Thyroid gland (tissue), 4 donors: ENCODE measurements at regions not wholly inside any gene's neighbourhood (a gene's known extent, or its start where the extent isn't known, plus 50 kb on each side); places are given as distances from the start of the nearest gene placed in this dataset.
A peak's percentile ranks its signal among the peaks of the same experiment; 100 is the strongest.

Source experiments
- DNase-seq, 2 donors: peaks; one replicate each; pipeline ENCODE4 v3.0.0-alpha.2; 2019
- H3K27ac ChIP-seq, 3 donors: fragments of 200-600 bp; sonication (generic); 1 replicate in 2 of 3; 2 replicates in 1 of 3; pipeline ENCODE4 v1.5.1; 2016 to 2019; ENCODE audit warnings: mild to moderate bottlenecking in 1 of 3, moderate library complexity in 1 of 3
- H3K27me3 ChIP-seq: fragments of 200-600 bp; sonication (generic); one replicate; pipeline ENCODE4 v1.5.1; 2019
- H3K36me3 ChIP-seq, 2 donors: fragments of 200-600 bp; sonication (generic); one replicate each; pipeline ENCODE4 v1.5.1; 2016 to 2019
- H3K4me1 ChIP-seq, 2 donors: fragments of 200-600 bp; sonication (generic); one replicate each; pipeline ENCODE4 v1.5.1; 2017 to 2019
- H3K4me3 ChIP-seq, 3 donors: fragments of 200-600 bp; sonication (generic); replicated peaks in 1 of 3; 1 replicate in 2 of 3; 2 replicates in 1 of 3; pipeline ENCODE4 v1.5.1; 2016; ENCODE audit warnings: mild to moderate bottlenecking in 1 of 3
- H3K9me3 ChIP-seq: fragments of 200-600 bp; sonication (generic); one replicate; pipeline ENCODE4 v1.5.1; 2017
- CTCF ChIP-seq, 6 experiments: fragments of 200-600 bp in 3 of 6; fragments of 450-650 bp in 3 of 6; sonication (generic) in 3 of 6; IDR thresholded peaks; one replicate each; pipeline ENCODE4 v1.5.1; 2016 to 2019; ENCODE audit warnings: antibody characterized with exemption in 6 of 6, mild to moderate bottlenecking in 2 of 6, inconsistent platforms in 1 of 6, moderate library complexity in 1 of 6
- POLR2A ChIP-seq, 2 donors: fragments of 450-650 bp; IDR thresholded peaks; one replicate each; pipeline ENCODE4 v1.6.1; 2017; ENCODE audit warnings: antibody characterized with exemption in 2 of 2, mild to moderate bottlenecking in 2 of 2, moderate library complexity in 1 of 2
- WGBS, 2 donors: methylation state at CpG; one replicate each; pipeline ENCODE4 v1.1.5; 2017; 5-methylcytosine and 5-hydroxymethylcytosine counted together
- intact Hi-C: fragments of 100-400 bp; cut with DNase I; formaldehyde crosslinking; loops from one replicate; pipeline ENCODE4 v1.15.1; 2023

GRCh38 chr11:115736146-115736545 is 231.9 kb upstream of the CADM1 start:
- WGBS, 2 donors, result 53 to 60% methylated on average over 3 of the region's 3 CpGs
- intact Hi-C loops, result no loop called here

GRCh38 chr11:115724666-115725065 is 220.5 kb upstream of the CADM1 start:
- DNase-seq, result no peak
- intact Hi-C loops, result no loop called here
- Histone ChIP-seq H3K36me3 (no peaks in the 10 kb centered on the region), H3K9me3 (no peaks in the 10 kb centered on the region), H3K27me3 (no peaks in the 10 kb centered on the region), H3K4me1 (no peaks in the 10 kb centered on the region), H3K4me3 (no peak overlapping the region), H3K27ac (no peak overlapping the region)
- TF ChIP-seq CTCF (IDR thresholded peaks at IDR 0.05) (no peak), POLR2A (IDR thresholded peaks at IDR 0.05) (no peak)
- 79 to 88% methylated on average over 2 of the region's 2 CpGs for WGBS, 2 donors

More at GRCh38 chr11:115736146-115736545, 231.9 kb upstream of the CADM1 start:
- DNase-seq, result peak; percentile 17 to 19
- no peak overlapping the region for H3K27ac ChIP-seq
- H3K36me3 ChIP-seq, result no peaks in the 10 kb centered on the region
- no peaks in the 10 kb centered on the region for H3K9me3 ChIP-seq
- H3K27me3 ChIP-seq, result no peaks in the 10 kb centered on the region
- TF ChIP-seq CTCF (IDR thresholded peaks at IDR 0.05), result peak in 3 of 6 experiments; percentile 17 to 21 (median 18)
- no peak for TF ChIP-seq POLR2A (IDR thresholded peaks at IDR 0.05)
- H3K4me3 ChIP-seq, result no peak overlapping the region
- peaks cover 0 to 5% of the 10 kb centered on the region in 2 donors for H3K4me1 ChIP-seq

DNA sequence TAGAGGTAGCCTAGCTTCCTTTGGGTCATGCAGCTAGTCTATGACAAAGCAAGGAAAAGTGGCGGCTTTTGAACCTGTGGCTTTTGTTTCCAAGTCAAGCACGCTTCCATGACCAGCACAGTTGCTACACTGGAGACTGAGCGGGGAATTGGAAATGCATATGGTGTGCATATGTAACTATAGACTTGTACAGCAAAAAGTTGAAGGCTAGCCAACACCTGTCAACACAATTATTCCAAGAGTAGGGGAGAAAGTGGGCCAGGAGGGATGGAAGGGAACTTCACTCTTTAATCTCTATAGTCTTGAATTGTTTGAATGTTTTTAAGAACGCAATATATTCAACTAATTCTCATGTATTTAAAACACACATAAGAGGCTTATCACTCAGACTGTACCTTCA is 218.5 kb upstream of the CADM1 start:
- Histone ChIP-seq H3K36me3 (no peaks in the 10 kb centered on the region), H3K27ac (no peak overlapping the region), H3K4me3 (no peak overlapping the region), H3K27me3 (no peaks in the 10 kb centered on the region), H3K4me1 (no peaks in the 10 kb centered on the region), H3K9me3 (no peaks in the 10 kb centered on the region)
- 87 to 93% methylated on average over 4 of the region's 4 CpGs for WGBS, 2 donors
- no peak for TF ChIP-seq CTCF (IDR thresholded peaks at IDR 0.05)
- no peak for TF ChIP-seq POLR2A (IDR thresholded peaks at IDR 0.05)
- no peak for DNase-seq
- intact Hi-C loops, result no loop called here

DNA sequence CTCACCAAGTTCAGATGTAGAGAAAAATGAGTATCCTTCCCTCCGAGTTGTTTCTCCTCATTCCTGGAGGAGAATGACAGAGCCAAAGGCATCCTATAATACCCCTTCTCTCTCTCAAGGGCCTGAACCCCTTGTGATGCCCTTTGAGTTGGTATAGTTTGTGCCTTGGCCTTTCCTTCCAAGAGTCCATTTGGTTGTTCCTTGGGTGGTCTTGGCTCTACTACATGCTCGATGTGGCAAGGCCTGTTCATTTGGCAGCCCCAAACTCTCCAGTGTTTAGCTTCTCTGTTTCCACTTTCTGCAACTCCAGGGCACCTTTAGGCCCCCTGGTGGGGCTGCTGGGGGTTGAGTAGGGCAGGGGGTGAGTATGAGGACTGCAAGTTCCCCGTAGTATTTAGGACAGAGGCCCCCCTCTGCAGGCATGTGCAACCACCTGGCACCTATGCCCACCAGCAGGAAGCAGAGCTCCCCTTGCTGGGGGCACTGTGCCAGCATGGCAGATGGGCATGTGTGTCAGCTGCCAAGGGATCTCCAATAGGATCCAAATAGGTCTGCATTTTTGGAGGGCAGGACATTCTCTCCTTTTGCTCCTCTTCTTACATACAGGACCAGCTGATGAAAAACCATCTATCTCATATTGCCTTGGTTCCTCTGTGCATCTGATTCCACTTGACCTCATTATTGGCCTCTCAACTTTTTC is 217.2 kb upstream of the CADM1 start:
- intact Hi-C loops, result no loop called here
- Histone ChIP-seq H3K36me3 (no peaks in the 10 kb centered on the region), H3K9me3 (no peaks in the 10 kb centered on the region), H3K27ac (no peak overlapping the region), H3K27me3 (no peaks in the 10 kb centered on the region), H3K4me1 (peaks cover 0 to 7% of the 10 kb centered on the region in 2 donors), H3K4me3 (no peak overlapping the region)
- 95 to 100% methylated on average over 2 of the region's 3 CpGs for WGBS, 2 donors
- TF ChIP-seq POLR2A (IDR thresholded peaks at IDR 0.05) (no peak), CTCF (IDR thresholded peaks at IDR 0.05) (no peak)
- no peak for DNase-seq

GRCh38 chr11:115720602-115721245 is 216.5 kb upstream of the CADM1 start:
- WGBS, 2 donors, result 63 to 76% methylated on average over 9 of the region's 9 CpGs

More at GRCh38 chr11:115720602-115721245, 216.5 kb upstream of the CADM1 start:
- H3K27ac ChIP-seq, result no peak overlapping the region
- H3K4me1 ChIP-seq, result peaks cover 0 to 14% of the 10 kb centered on the region in 2 donors
- no peaks in the 10 kb centered on the region for H3K27me3 ChIP-seq
- no peak for DNase-seq
- TF ChIP-seq CTCF (IDR thresholded peaks at IDR 0.05) (no peak), POLR2A (IDR thresholded peaks at IDR 0.05) (no peak)
- no peaks in the 10 kb centered on the region for H3K9me3 ChIP-seq
- intact Hi-C loops, result no loop called here
- no peaks in the 10 kb centered on the region for H3K36me3 ChIP-seq
- H3K4me3 ChIP-seq, result no peak overlapping the region
